ENCODE measurements at regions not wholly inside any gene's neighbourhood (a gene's known extent, or its start where the extent isn't known, plus 50 kb on each side); places are given as distances from the start of the nearest gene placed in this dataset.

GRCh38 chr6:106730264-106730663 is 100.9 kb downstream of the QRSL1 start:
- no peak for TF ChIP-seq FOXP2 (optimal IDR thresholded peaks at IDR 0.05; ENCODE audit: control extremely low read depth, extremely low read length, insufficient read depth)
- no peak for TF ChIP-seq EZH2 (IDR thresholded peaks at IDR 0.05)
- no peak for TF ChIP-seq POLR2AphosphoS5 (IDR thresholded peaks at IDR 0.05; ENCODE audit: borderline replicate concordance, low read depth, low read length)
